ENCODE measurements at regions not wholly inside any gene's neighbourhood (a gene's known extent, or its start where the extent isn't known, plus 50 kb on each side); places are given as distances from the start of the nearest gene placed in this dataset.

GRCh38 chr10:61567729-61568128, 95.0 kb upstream of the CABCOCO1 start:
- TF ChIP-seq CTCF (IDR thresholded peaks at IDR 0.05; ENCODE audit: low read depth, low read length) = no peak
- TF ChIP-seq EZH2phosphoT487 (IDR thresholded peaks at IDR 0.05; ENCODE audit: low read depth) = no peak
